OCI-LY1 (cell line): ENCODE measurements at regions not wholly inside any gene's neighbourhood (a gene's known extent, or its start where the extent isn't known, plus 50 kb on each side); places are given as distances from the start of the nearest gene placed in this dataset.

ENCODE experiments used
- H2AFZ ChIP-seq: fragments of 200-600 bp; sonication (generic), shearing (Covaris generic); 2 replicates; pipeline ENCODE4 v1.6.0; 2014; ENCODE audit warnings: antibody characterized with exemption, mild to moderate bottlenecking, low read length
- H3F3A ChIP-seq: fragments of 200-600 bp; sonication (generic), shearing (Covaris generic); 2 replicates; pipeline ENCODE4 v1.6.0; 2014; ENCODE audit warnings: mild to moderate bottlenecking, antibody characterized with exemption, low read length, moderate library complexity; ENCODE audit not compliant: insufficient read depth
- H3K27ac ChIP-seq: fragments of 200-600 bp; sonication (generic); 2 replicates; pipeline ENCODE4 v1.5.1; 2014; ENCODE audit warnings: low read length, mixed run types, mild to moderate bottlenecking, low read depth; ENCODE audit not compliant: poor library complexity, severe bottlenecking
- H3K27me3 ChIP-seq: fragments of 200-600 bp; sonication (generic); 2 replicates; pipeline ENCODE4 v1.6.0; 2014; ENCODE audit warnings: antibody characterized with exemption, mild to moderate bottlenecking, low read length, moderate library complexity; ENCODE audit not compliant: insufficient read depth
- H3K36me3 ChIP-seq: fragments of 200-600 bp; sonication (generic); 2 replicates; pipeline ENCODE4 v1.6.1; 2014; ENCODE audit warnings: mild to moderate bottlenecking, antibody characterized with exemption, low read length, moderate library complexity, mixed read lengths; ENCODE audit not compliant: insufficient read depth
- H3K4me1 ChIP-seq: fragments of 200-600 bp; sonication (generic); 2 replicates; pipeline ENCODE4 v1.5.1; 2014; ENCODE audit warnings: mild to moderate bottlenecking, low read length, moderate library complexity; ENCODE audit not compliant: insufficient read depth, severe bottlenecking
- H3K4me2 ChIP-seq: fragments of 200-600 bp; sonication (generic), shearing (Covaris generic); 2 replicates; pipeline ENCODE4 v1.6.1; 2014; ENCODE audit warnings: low read length
- H3K4me3 ChIP-seq: fragments of 200-600 bp; sonication (generic); 2 replicates; pipeline ENCODE4 v1.5.1; 2014; ENCODE audit warnings: low read length, low read depth, mild to moderate bottlenecking, mixed read lengths; ENCODE audit not compliant: poor library complexity, severe bottlenecking
- H3K79me2 ChIP-seq: fragments of 200-600 bp; shearing (Covaris generic); 2 replicates; pipeline ENCODE4 v1.6.1; 2016; ENCODE audit warnings: mixed run types, low read length, mixed read lengths; ENCODE audit not compliant: insufficient read depth
- H3K9ac ChIP-seq: fragments of 200-600 bp; sonication (generic), shearing (Covaris generic); 2 replicates; pipeline ENCODE4 v1.6.1; 2014; ENCODE audit warnings: mild to moderate bottlenecking, low read length, mixed read lengths
- H3K9me2 ChIP-seq: fragments of 200-600 bp; sonication (generic), shearing (Covaris generic); 2 replicates; pipeline ENCODE4 v1.6.1; 2014; ENCODE audit warnings: low read depth, mild to moderate bottlenecking, low read length, mixed read lengths
- H3K9me3 ChIP-seq: fragments of 200-600 bp; shearing (Covaris generic); 2 replicates; pipeline ENCODE4 v1.6.1; 2014; ENCODE audit warnings: low read length, mixed read lengths
- H4K20me1 ChIP-seq: fragments of 200-600 bp; sonication (generic), shearing (Covaris generic); 2 replicates; pipeline ENCODE4 v1.6.0; 2016; ENCODE audit warnings: mild to moderate bottlenecking, low read length; ENCODE audit not compliant: insufficient read depth
- CTCF ChIP-seq: fragments of 200-600 bp; sonication (generic), shearing (Covaris generic); IDR thresholded peaks from 2 replicates; pipeline ENCODE4 v1.5.1; 2017; ENCODE audit warnings: mild to moderate bottlenecking, antibody characterized with exemption, low read length, moderate library complexity, mixed read lengths
- EZH2 ChIP-seq: fragments of 200-600 bp; sonication (generic), shearing (Covaris generic); IDR thresholded peaks from 2 replicates; pipeline ENCODE4 v1.8.0; 2017; ENCODE audit warnings: borderline replicate concordance, mixed run types, mild to moderate bottlenecking, antibody characterized with exemption, low read length, moderate library complexity, mixed read lengths

DNA sequence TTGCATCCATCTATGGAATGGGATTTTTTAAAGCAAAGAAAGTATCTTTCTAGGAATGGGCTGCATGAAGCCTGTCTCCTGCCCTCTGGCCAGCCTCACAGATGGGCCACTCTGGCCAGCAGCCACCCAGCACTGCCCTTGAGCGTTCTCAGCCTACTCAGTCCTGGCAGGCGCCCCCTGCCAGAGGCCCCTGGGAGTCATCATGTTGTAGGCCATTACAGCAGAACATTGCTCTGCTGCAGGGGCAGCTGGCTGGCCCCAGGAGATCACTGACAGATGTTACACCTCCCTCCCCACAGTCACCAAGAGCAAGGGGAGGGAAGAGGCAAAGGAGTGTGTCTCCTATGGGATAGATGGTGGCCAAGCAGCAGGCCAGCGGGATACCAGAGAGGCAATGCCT lies 363.7 kb downstream of the NXPE2 start:
- TF ChIP-seq CTCF (no peak), EZH2 (no peak)
- Histone ChIP-seq H3K27ac (no peak overlapping the region), H3K9me2 (no peaks in the 10 kb centered on the region), H3F3A (no peaks in the 10 kb centered on the region), H3K36me3 (no peaks in the 10 kb centered on the region), H3K4me3 (no peak overlapping the region), H3K9ac (no peak overlapping the region), H3K4me1 (no peaks in the 10 kb centered on the region), H3K4me2 (no peak overlapping the region), H2AFZ (no peak overlapping the region), H3K9me3 (no peaks in the 10 kb centered on the region), H3K27me3 (no peaks in the 10 kb centered on the region), H4K20me1 (no peaks in the 10 kb centered on the region), H3K79me2 (no peaks in the 10 kb centered on the region)

- no peaks in the 10 kb centered on the region for H3F3A ChIP-seq
- H3K36me3 ChIP-seq: no peaks in the 10 kb centered on the region
- no peak overlapping the region for H3K9ac ChIP-seq
- no peak overlapping the region for H3K27ac ChIP-seq
- H2AFZ ChIP-seq: no peak overlapping the region
- H3K4me1 ChIP-seq: no peaks in the 10 kb centered on the region
- no peaks in the 10 kb centered on the region for H4K20me1 ChIP-seq
- H3K9me3 ChIP-seq: no peaks in the 10 kb centered on the region
- H3K9me2 ChIP-seq: no peaks in the 10 kb centered on the region
- H3K4me2 ChIP-seq: no peak overlapping the region
- no peaks in the 10 kb centered on the region for H3K79me2 ChIP-seq
- TF ChIP-seq CTCF (no peak), EZH2 (no peak)
- no peaks in the 10 kb centered on the region for H3K27me3 ChIP-seq
- no peak overlapping the region for H3K4me3 ChIP-seq
These were observed 369.3 kb downstream of the NXPE2 start for GRCh38 chr11:115047631-115048030.

DNA sequence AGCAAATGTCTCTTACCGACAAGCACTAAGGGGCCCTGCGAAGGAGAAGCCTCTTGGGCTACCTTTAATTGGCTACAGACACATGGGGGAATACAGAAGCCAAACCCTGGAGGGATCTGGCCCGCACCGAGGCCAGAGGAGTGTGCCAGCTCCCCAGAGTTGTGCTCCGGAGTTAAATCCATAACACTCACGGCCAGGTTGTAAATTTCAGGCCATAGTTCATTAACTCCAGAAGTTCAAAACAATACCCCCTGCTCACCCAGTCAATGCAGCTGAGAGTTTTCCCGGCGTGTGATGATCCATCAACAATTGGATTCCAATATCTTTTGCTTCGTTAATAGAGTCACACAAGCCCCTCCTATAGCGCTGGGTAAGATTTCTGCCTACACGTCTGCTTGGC lies 371.5 kb downstream of the NXPE2 start:
- no peaks in the 10 kb centered on the region for H3K36me3 ChIP-seq
- H2AFZ ChIP-seq: no peak overlapping the region
- H3K79me2 ChIP-seq: no peaks in the 10 kb centered on the region
- TF ChIP-seq CTCF (no peak), EZH2 (no peak)
- no peak overlapping the region for H3K9ac ChIP-seq
- H3K27ac ChIP-seq: no peak overlapping the region
- no peaks in the 10 kb centered on the region for H4K20me1 ChIP-seq
- no peaks in the 10 kb centered on the region for H3K27me3 ChIP-seq
- no peak overlapping the region for H3K4me2 ChIP-seq
- H3K4me1 ChIP-seq: no peaks in the 10 kb centered on the region
- no peak overlapping the region for H3K4me3 ChIP-seq
- no peaks in the 10 kb centered on the region for H3K9me3 ChIP-seq
- no peaks in the 10 kb centered on the region for H3K9me2 ChIP-seq
- no peaks in the 10 kb centered on the region for H3F3A ChIP-seq
